Sigmoid colon (tissue), 6 donors: ENCODE measurements at regions not wholly inside any gene's neighbourhood (a gene's known extent, or its start where the extent isn't known, plus 50 kb on each side); places are given as distances from the start of the nearest gene placed in this dataset.

ENCODE experiments used
- DNase-seq: peaks from one replicate; pipeline ENCODE4 v3.0.0-alpha.2; 2019
- H3K27ac ChIP-seq, 4 donors: fragments of 200-600 bp; sonication (generic); one replicate each; pipeline ENCODE4 v1.5.1; 2016 to 2019; ENCODE audit warnings: mild to moderate bottlenecking in 1 of 4
- H3K27me3 ChIP-seq, 3 donors: fragments of 200-600 bp; sonication (generic); one replicate each; pipeline ENCODE4 v1.5.1; 2019; ENCODE audit warnings: mild to moderate bottlenecking in 1 of 3
- H3K36me3 ChIP-seq, 4 donors: fragments of 200-600 bp; sonication (generic); one replicate each; pipeline ENCODE4 v1.5.1; 2016 to 2019
- H3K4me1 ChIP-seq, 4 donors: fragments of 200-600 bp; sonication (generic); one replicate each; pipeline ENCODE4 v1.5.1; 2017 to 2019
- H3K4me3 ChIP-seq, 4 donors: fragments of 200-600 bp; sonication (generic); one replicate each; pipeline ENCODE4 v1.5.1; 2017 to 2019; ENCODE audit warnings: mild to moderate bottlenecking in 2 of 4, moderate library complexity in 1 of 4
- H3K9me3 ChIP-seq, 4 donors: fragments of 200-600 bp in 3 of 4; sonication (generic) in 3 of 4; one replicate each; pipeline versions ENCODE4 v1.5.1 to v1.6.1; 2013 to 2019
- CTCF ChIP-seq, 4 experiments: fragments of 450-650 bp in 3 of 4; fragments of 200-600 bp in 1 of 4; IDR thresholded peaks; one replicate each; pipeline ENCODE4 v1.5.1; 2016 to 2019; ENCODE audit warnings: antibody characterized with exemption in 4 of 4, mild to moderate bottlenecking in 3 of 4, moderate library complexity in 2 of 4
- EP300 ChIP-seq, 4 donors: sonication (generic); formaldehyde crosslinking; IDR thresholded peaks; one replicate each; pipeline ENCODE4 v1.6.1; 2017; ENCODE audit warnings: antibody characterized with exemption in 4 of 4
- POLR2A ChIP-seq, 2 donors: fragments of 450-650 bp; IDR thresholded peaks; one replicate each; pipeline ENCODE4 v1.6.1; 2016; ENCODE audit warnings: antibody characterized with exemption in 2 of 2, mild to moderate bottlenecking in 2 of 2, moderate library complexity in 2 of 2
- POLR2AphosphoS5 ChIP-seq, 4 donors: sonication (generic); formaldehyde crosslinking; IDR thresholded peaks; one replicate each; pipeline ENCODE4 v1.6.1; 2017; ENCODE audit warnings: antibody characterized with exemption in 4 of 4
- WGBS, 2 donors: extraction: QIAGEN DNeasy Blood & Tissue Kit; methylation state at CpG; one replicate each; pipeline ENCODE4 v1.1.7; 2013; 5-methylcytosine and 5-hydroxymethylcytosine counted together
- intact Hi-C: fragments of 100-400 bp; cut with DNase I; formaldehyde crosslinking; loops from one replicate; pipeline ENCODE4 v1.15.1; 2023
- donor health status: healthy with polysubstance abuse.
- donor health status: healthy.

GRCh38 chr2:36068086-36068485, 287.5 kb upstream of the CRIM1 start:
- Histone ChIP-seq H3K4me3 (no peak overlapping the region), H3K4me1 (no peaks in the 10 kb centered on the region), H3K36me3 (no peaks in the 10 kb centered on the region), H3K9me3 (no peaks in the 10 kb centered on the region), H3K27ac (no peak overlapping the region), H3K27me3 (no peaks in the 10 kb centered on the region)
- TF ChIP-seq POLR2A (IDR thresholded peaks at IDR 0.05) = no peak
- DNase-seq = no peak
- intact Hi-C loops = no loop called here

GRCh38 chr2:36060133-36060532, 295.4 kb upstream of the CRIM1 start:
- Histone ChIP-seq H3K36me3 (no peaks in the 10 kb centered on the region), H3K27ac (no peak overlapping the region), H3K9me3 (no peaks in the 10 kb centered on the region), H3K27me3 (no peaks in the 10 kb centered on the region), H3K4me1 (no peaks in the 10 kb centered on the region), H3K4me3 (no peak overlapping the region)
- no peak for TF ChIP-seq POLR2A (IDR thresholded peaks at IDR 0.05)
- no peak for TF ChIP-seq CTCF (IDR thresholded peaks at IDR 0.05)
- TF ChIP-seq EP300 (IDR thresholded peaks at IDR 0.05) = no peak
- TF ChIP-seq POLR2AphosphoS5 (IDR thresholded peaks at IDR 0.05) = no peak
- 14 to 46% methylated on average over 4 of the region's 4 CpGs for WGBS, 2 donors
- intact Hi-C loops = no loop called here
- DNase-seq = no peak

GRCh38 chr2:36059691-36060090, 295.9 kb upstream of the CRIM1 start:
- intact Hi-C loops = no loop called here
- H3K27ac ChIP-seq = no peak overlapping the region
- H3K36me3 ChIP-seq = no peaks in the 10 kb centered on the region
- TF ChIP-seq CTCF (IDR thresholded peaks at IDR 0.05) (no peak), POLR2AphosphoS5 (IDR thresholded peaks at IDR 0.05) (no peak), POLR2A (IDR thresholded peaks at IDR 0.05) (no peak), EP300 (IDR thresholded peaks at IDR 0.05) (no peak)
- H3K9me3 ChIP-seq = no peaks in the 10 kb centered on the region
- no peak for DNase-seq
- no peaks in the 10 kb centered on the region for H3K4me1 ChIP-seq
- H3K4me3 ChIP-seq = no peak overlapping the region
- no peaks in the 10 kb centered on the region for H3K27me3 ChIP-seq

GRCh38 chr2:36058953-36059352, 296.6 kb upstream of the CRIM1 start:
- Histone ChIP-seq H3K36me3 (no peaks in the 10 kb centered on the region), H3K4me1 (no peaks in the 10 kb centered on the region), H3K27ac (no peak overlapping the region), H3K4me3 (no peak overlapping the region), H3K27me3 (no peaks in the 10 kb centered on the region), H3K9me3 (no peaks in the 10 kb centered on the region)
- WGBS, 2 donors = 58 to 65% methylated on average over 2 of the region's 2 CpGs
- no peak for DNase-seq
- no peak for TF ChIP-seq CTCF (IDR thresholded peaks at IDR 0.05)
- no peak for TF ChIP-seq POLR2A (IDR thresholded peaks at IDR 0.05)
- TF ChIP-seq EP300 (IDR thresholded peaks at IDR 0.05) = no peak
- no peak for TF ChIP-seq POLR2AphosphoS5 (IDR thresholded peaks at IDR 0.05)
- intact Hi-C loops = no loop called here

- intact Hi-C loops = no loop called here
- H3K4me1 ChIP-seq = no peaks in the 10 kb centered on the region
- no peak for DNase-seq
- no peaks in the 10 kb centered on the region for H3K36me3 ChIP-seq
- H3K27me3 ChIP-seq = no peaks in the 10 kb centered on the region
- no peak overlapping the region for H3K27ac ChIP-seq
- no peak for TF ChIP-seq POLR2A (IDR thresholded peaks at IDR 0.05)
- TF ChIP-seq CTCF (IDR thresholded peaks at IDR 0.05) = no peak
- TF ChIP-seq POLR2AphosphoS5 (IDR thresholded peaks at IDR 0.05) = no peak
- 58 to 82% methylated on average over 3 of the region's 3 CpGs for WGBS, 2 donors
- H3K9me3 ChIP-seq = no peaks in the 10 kb centered on the region
- no peak overlapping the region for H3K4me3 ChIP-seq
Observed at GRCh38 chr2:36058076-36058475, 297.5 kb upstream of the CRIM1 start.
